ENCODE measurements at regions not wholly inside any gene's neighbourhood (a gene's known extent, or its start where the extent isn't known, plus 50 kb on each side); places are given as distances from the start of the nearest gene placed in this dataset.

DNA sequence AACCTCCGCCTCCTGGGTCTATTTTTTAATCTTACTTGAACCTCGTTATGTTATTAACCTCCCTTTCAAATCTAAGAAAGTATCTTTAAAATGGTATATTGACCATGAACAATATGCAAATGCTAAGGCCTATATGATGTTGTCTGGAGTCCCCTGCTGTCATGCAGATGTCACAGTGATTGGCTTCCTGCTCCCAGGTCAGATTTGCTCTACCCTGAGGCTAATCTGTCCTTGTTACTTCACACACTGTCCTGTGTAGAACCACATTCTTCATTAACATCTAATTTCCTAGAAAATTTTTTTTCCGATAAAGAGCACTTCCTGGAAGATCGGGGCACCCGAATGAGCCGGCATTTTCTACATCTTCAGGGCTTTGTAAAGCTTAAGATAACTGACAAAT, 306.6 kb downstream of the MRPL39 start:
- TF ChIP-seq POLR2AphosphoS5 (IDR thresholded peaks at IDR 0.05) (no peak), POLR2A (IDR thresholded peaks at IDR 0.05) (no peak), EP300 (IDR thresholded peaks at IDR 0.05) (no peak)
- TF ChIP-seq, protein P1, sequence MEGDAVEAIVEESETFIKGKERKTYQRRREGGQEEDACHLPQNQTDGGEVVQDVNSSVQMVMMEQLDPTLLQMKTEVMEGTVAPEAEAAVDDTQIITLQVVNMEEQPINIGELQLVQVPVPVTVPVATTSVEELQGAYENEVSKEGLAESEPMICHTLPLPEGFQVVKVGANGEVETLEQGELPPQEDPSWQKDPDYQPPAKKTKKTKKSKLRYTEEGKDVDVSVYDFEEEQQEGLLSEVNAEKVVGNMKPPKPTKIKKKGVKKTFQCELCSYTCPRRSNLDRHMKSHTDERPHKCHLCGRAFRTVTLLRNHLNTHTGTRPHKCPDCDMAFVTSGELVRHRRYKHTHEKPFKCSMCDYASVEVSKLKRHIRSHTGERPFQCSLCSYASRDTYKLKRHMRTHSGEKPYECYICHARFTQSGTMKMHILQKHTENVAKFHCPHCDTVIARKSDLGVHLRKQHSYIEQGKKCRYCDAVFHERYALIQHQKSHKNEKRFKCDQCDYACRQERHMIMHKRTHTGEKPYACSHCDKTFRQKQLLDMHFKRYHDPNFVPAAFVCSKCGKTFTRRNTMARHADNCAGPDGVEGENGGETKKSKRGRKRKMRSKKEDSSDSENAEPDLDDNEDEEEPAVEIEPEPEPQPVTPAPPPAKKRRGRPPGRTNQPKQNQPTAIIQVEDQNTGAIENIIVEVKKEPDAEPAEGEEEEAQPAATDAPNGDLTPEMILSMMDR (IDR thresholded peaks at IDR 0.05): no peak
- H3K4me1 ChIP-seq: peaks cover 0 to under 1% (median 0%) of the 10 kb centered on the region in 4 donors
- H3K9me3 ChIP-seq: peaks cover 0 to 3% (median 0%) of the 10 kb centered on the region in 4 donors
- 87 to 89% methylated on average over 6 of the region's 6 CpGs for WGBS, 2 donors
- H3K27me3 ChIP-seq: no peaks in the 10 kb centered on the region
- H3K4me3 ChIP-seq: no peak overlapping the region
- H3K27ac ChIP-seq: no peak overlapping the region
- no peak for DNase-seq
- no peaks in the 10 kb centered on the region for H3K36me3 ChIP-seq
- intact Hi-C loops (cut with DNase I): no loop called here

DNA sequence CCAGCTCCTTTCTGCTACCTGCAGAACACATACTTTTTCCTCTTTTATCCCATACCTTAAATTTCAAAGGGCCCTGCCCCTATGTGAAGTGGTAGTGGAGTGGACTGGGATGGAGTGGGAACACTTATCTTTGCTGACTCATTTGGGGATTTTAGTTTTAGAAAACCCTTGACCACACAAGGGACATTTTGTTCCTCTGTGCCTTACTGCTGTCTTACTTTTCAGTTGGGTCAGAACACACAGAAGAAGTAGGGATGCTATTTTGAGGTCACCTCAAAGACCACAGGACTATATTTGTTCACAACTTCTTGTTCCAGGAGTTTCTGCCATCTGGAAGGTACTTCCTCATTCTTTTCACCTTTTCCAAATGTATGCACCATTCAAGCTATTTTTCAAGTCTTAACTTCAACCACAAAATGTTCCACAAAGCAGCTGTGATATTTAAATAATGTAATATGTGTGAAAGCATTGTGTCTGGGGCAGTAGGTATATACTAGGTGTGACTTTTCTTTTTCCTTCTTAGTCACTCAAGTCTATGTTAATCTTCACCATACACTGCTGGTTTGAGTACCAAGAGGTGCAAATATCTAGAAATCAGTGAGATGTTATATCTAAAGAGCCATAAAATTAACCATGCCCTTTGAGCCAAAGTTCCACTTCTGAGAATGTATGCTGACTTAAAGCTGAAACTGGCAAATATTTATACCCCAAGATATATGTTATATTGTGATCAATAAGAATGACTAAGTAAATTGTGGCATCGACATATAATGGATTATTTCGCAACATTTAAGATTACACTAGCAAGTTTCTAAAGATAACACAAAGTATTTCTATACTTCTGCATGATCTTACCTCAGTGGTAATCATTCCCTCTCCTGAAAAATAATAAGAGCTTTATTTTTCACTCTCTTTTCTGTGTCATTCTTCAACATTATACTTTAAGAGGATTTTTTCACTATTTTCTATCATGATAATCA, 308.5 kb downstream of the MRPL39 start:
- Histone ChIP-seq H3K4me3 (no peak overlapping the region), H3K9me3 (peaks cover 0 to 3% (median 0%) of the 10 kb centered on the region in 4 donors), H3K27ac (no peak overlapping the region), H3K36me3 (no peaks in the 10 kb centered on the region), H3K27me3 (no peaks in the 10 kb centered on the region), H3K4me1 (peaks cover 0 to 5% (median 0%) of the 10 kb centered on the region in 4 donors)
- intact Hi-C loops (cut with DNase I): no loop called here
- TF ChIP-seq EP300 (IDR thresholded peaks at IDR 0.05) (no peak), POLR2A (IDR thresholded peaks at IDR 0.05) (no peak), POLR2AphosphoS5 (IDR thresholded peaks at IDR 0.05) (no peak)
- TF ChIP-seq, protein P1 (IDR thresholded peaks at IDR 0.05): no peak
- 57 to 68% methylated on average over 2 of the region's 2 CpGs for WGBS, 2 donors
- no peak for DNase-seq

DNA sequence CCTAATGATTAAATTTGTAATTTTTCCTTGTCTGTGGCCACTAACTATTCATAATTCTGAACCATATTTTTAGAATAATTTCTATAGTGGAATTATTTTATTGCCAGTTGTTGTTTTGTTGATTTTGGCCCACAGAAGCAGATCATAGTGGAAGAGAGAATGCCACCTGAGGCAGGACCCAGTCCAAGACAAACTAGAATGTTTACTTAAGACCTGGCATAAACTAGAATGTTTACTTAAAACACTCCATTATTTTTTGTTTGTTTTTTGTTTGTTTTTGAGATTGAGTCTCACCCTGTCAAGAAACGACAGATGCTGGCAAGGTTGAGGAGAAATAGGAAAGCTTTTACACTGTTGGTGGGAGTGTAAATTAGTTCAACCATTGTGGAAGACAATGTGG, 310.2 kb downstream of the MRPL39 start:
- DNase-seq: no peak

DNA sequence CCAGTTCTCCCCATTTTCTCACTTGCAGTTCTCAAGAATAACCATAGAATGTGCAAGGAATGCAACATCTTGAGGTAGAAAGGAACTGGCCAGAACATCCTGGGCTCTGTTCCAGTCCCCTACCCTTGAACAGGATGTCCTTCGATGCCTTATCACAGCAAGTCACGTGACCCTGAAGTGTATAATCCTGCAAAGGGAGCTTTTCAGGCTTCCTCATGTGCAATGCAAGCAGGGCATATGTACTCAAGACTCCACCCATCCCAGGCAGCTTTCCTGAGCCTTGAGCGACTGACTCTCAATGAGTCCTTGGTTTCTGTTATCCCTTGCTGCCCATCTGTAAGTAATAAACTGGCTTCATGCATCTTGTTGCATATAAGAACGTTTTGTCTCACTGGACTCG, 311.0 kb downstream of the MRPL39 start:
- no peak for TF ChIP-seq POLR2AphosphoS5 (IDR thresholded peaks at IDR 0.05)
- TF ChIP-seq POLR2A (IDR thresholded peaks at IDR 0.05): no peak
- TF ChIP-seq, protein P1 (IDR thresholded peaks at IDR 0.05): no peak
- no peak for TF ChIP-seq EP300 (IDR thresholded peaks at IDR 0.05)
- H3K27ac ChIP-seq: no peak overlapping the region
- H3K4me1 ChIP-seq: peaks cover 0 to 5% (median 0%) of the 10 kb centered on the region in 4 donors
- WGBS, 2 donors: 59 to 70% methylated on average over 5 of the region's 5 CpGs
- H3K9me3 ChIP-seq: no peaks in the 10 kb centered on the region
- no peaks in the 10 kb centered on the region for H3K36me3 ChIP-seq
- no peak overlapping the region for H3K4me3 ChIP-seq
- no peak for DNase-seq
- H3K27me3 ChIP-seq: no peaks in the 10 kb centered on the region
- intact Hi-C loops (cut with DNase I): no loop called here

More for the DNA sequence above, 310.2 kb downstream of the MRPL39 start:
- no peak overlapping the region for H3K4me3 ChIP-seq
- 36 to 89% methylated on average over 1 of the region's 1 CpG for WGBS, 2 donors
- H3K4me1 ChIP-seq: peaks cover 0 to 5% (median 0%) of the 10 kb centered on the region in 4 donors
- intact Hi-C loops (cut with DNase I): no loop called here
- H3K9me3 ChIP-seq: no peaks in the 10 kb centered on the region
- H3K36me3 ChIP-seq: no peaks in the 10 kb centered on the region
- H3K27ac ChIP-seq: no peak overlapping the region
- no peaks in the 10 kb centered on the region for H3K27me3 ChIP-seq
- TF ChIP-seq POLR2AphosphoS5 (IDR thresholded peaks at IDR 0.05): no peak
- TF ChIP-seq EP300 (IDR thresholded peaks at IDR 0.05): no peak
- TF ChIP-seq, protein P1 (IDR thresholded peaks at IDR 0.05): no peak
- no peak for TF ChIP-seq POLR2A (IDR thresholded peaks at IDR 0.05)
